ENCODE measurements at regions not wholly inside any gene's neighbourhood (a gene's known extent, or its start where the extent isn't known, plus 50 kb on each side); places are given as distances from the start of the nearest gene placed in this dataset.

DNA sequence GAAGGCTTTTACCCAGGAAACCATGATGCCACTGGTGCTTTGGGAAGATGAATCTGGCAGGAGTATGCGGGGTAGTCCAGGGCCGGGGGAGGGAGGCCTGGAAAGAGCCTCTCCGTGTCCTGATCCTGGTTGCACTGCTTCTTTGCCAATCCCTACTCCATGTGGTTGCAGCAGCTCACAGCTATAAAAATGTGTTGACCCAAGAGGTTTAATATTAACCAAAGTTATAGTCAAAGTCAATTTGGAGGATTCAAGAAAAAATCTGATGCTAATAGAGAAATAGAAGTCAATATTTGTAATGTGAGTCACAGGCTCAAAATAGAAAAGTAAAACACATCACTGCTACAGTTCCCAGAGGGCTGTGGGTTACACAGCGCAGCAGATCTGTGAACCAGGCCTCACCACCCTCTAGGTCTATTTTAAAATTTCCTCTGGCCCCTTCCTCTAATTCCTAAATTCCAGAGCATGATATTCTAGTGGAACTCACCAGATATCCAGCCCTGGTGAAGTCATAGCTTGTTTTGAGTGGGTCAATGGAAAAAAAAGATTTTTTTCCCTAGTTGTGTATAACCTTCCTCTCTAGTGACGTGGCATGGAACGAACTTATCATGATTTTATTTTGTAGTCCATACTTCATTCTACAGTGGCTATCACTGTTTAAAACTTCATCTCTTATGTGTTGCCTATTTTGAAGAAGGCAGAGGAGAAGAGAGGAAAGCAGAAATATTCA is 63.2 kb upstream of the BMP2 start (continued):
- TF ChIP-seq, protein P1, sequence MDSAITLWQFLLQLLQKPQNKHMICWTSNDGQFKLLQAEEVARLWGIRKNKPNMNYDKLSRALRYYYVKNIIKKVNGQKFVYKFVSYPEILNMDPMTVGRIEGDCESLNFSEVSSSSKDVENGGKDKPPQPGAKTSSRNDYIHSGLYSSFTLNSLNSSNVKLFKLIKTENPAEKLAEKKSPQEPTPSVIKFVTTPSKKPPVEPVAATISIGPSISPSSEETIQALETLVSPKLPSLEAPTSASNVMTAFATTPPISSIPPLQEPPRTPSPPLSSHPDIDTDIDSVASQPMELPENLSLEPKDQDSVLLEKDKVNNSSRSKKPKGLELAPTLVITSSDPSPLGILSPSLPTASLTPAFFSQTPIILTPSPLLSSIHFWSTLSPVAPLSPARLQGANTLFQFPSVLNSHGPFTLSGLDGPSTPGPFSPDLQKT (CRISPR knock-in tag; IDR thresholded peaks at IDR 0.05; ENCODE audit: borderline replicate concordance): no peak
- peak; percentile 71; the same call in 1 of the 2 replicates for TF ChIP-seq SIX1 (CRISPR knock-in tag; IDR thresholded peaks at IDR 0.05; ENCODE audit: borderline replicate concordance)
- TF ChIP-seq, protein P2, sequence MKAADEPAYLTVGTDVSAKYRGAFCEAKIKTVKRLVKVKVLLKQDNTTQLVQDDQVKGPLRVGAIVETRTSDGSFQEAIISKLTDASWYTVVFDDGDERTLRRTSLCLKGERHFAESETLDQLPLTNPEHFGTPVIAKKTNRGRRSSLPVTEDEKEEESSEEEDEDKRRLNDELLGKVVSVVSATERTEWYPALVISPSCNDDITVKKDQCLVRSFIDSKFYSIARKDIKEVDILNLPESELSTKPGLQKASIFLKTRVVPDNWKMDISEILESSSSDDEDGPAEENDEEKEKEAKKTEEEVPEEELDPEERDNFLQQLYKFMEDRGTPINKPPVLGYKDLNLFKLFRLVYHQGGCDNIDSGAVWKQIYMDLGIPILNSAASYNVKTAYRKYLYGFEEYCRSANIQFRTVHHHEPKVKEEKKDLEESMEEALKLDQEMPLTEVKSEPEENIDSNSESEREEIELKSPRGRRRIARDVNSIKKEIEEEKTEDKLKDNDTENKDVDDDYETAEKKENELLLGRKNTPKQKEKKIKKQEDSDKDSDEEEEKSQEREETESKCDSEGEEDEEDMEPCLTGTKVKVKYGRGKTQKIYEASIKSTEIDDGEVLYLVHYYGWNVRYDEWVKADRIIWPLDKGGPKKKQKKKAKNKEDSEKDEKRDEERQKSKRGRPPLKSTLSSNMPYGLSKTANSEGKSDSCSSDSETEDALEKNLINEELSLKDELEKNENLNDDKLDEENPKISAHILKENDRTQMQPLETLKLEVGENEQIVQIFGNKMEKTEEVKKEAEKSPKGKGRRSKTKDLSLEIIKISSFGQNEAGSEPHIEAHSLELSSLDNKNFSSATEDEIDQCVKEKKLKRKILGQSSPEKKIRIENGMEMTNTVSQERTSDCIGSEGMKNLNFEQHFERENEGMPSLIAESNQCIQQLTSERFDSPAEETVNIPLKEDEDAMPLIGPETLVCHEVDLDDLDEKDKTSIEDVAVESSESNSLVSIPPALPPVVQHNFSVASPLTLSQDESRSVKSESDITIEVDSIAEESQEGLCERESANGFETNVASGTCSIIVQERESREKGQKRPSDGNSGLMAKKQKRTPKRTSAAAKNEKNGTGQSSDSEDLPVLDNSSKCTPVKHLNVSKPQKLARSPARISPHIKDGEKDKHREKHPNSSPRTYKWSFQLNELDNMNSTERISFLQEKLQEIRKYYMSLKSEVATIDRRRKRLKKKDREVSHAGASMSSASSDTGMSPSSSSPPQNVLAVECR (CRISPR knock-in tag; IDR thresholded peaks at IDR 0.05; ENCODE audit: borderline replicate concordance): peak; percentile 35; the same call in 1 of the 2 replicates
- TF ChIP-seq SMARCC2 (IDR thresholded peaks at IDR 0.05): no peak
- TF ChIP-seq SATB2 (CRISPR knock-in tag; IDR thresholded peaks at IDR 0.05): peak; percentile 76; the same call in 1 of the 2 replicates
- TF ChIP-seq HDAC1 (CRISPR knock-in tag; IDR thresholded peaks at IDR 0.05): peak; percentile 48; the same call in 1 of the 2 replicates
- no peak for TF ChIP-seq FOXP1 (IDR thresholded peaks at IDR 0.05)
- peak; percentile 54 for TF ChIP-seq FOXP1 (CRISPR knock-in tag; IDR thresholded peaks at IDR 0.05)
- TF ChIP-seq, protein P3, sequence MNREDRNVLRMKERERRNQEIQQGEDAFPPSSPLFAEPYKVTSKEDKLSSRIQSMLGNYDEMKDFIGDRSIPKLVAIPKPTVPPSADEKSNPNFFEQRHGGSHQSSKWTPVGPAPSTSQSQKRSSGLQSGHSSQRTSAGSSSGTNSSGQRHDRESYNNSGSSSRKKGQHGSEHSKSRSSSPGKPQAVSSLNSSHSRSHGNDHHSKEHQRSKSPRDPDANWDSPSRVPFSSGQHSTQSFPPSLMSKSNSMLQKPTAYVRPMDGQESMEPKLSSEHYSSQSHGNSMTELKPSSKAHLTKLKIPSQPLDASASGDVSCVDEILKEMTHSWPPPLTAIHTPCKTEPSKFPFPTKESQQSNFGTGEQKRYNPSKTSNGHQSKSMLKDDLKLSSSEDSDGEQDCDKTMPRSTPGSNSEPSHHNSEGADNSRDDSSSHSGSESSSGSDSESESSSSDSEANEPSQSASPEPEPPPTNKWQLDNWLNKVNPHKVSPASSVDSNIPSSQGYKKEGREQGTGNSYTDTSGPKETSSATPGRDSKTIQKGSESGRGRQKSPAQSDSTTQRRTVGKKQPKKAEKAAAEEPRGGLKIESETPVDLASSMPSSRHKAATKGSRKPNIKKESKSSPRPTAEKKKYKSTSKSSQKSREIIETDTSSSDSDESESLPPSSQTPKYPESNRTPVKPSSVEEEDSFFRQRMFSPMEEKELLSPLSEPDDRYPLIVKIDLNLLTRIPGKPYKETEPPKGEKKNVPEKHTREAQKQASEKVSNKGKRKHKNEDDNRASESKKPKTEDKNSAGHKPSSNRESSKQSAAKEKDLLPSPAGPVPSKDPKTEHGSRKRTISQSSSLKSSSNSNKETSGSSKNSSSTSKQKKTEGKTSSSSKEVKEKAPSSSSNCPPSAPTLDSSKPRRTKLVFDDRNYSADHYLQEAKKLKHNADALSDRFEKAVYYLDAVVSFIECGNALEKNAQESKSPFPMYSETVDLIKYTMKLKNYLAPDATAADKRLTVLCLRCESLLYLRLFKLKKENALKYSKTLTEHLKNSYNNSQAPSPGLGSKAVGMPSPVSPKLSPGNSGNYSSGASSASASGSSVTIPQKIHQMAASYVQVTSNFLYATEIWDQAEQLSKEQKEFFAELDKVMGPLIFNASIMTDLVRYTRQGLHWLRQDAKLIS (CRISPR knock-in tag; IDR thresholded peaks at IDR 0.05): no peak
- TF ChIP-seq ISL2 (CRISPR knock-in tag; IDR thresholded peaks at IDR 0.05): peak; percentile 59
- TF ChIP-seq ZNF510 (CRISPR knock-in tag; IDR thresholded peaks at IDR 0.05; ENCODE audit: low read depth): no peak
- TF ChIP-seq TBX2 (CRISPR knock-in tag; IDR thresholded peaks at IDR 0.05; ENCODE audit: borderline replicate concordance): peak; percentile 41; the same call in 1 of the 2 replicates
- peak; percentile 44; the same call in 1 of the 2 replicates for TF ChIP-seq KDM6A (CRISPR knock-in tag; IDR thresholded peaks at IDR 0.05; ENCODE audit: low read depth)
- no peak for TF ChIP-seq ZNF784 (CRISPR knock-in tag; IDR thresholded peaks at IDR 0.05; ENCODE audit: borderline replicate concordance)
- TF ChIP-seq HNF1B (CRISPR knock-in tag; IDR thresholded peaks at IDR 0.05): peak; percentile 98
- TF ChIP-seq ZBTB25 (CRISPR knock-in tag; IDR thresholded peaks at IDR 0.05): no peak
